Vagina (tissue), 2 donors: ENCODE measurements at regions not wholly inside any gene's neighbourhood (a gene's known extent, or its start where the extent isn't known, plus 50 kb on each side); places are given as distances from the start of the nearest gene placed in this dataset.

Experiments used
- POLR2A ChIP-seq, 2 donors: fragments of 450-650 bp; IDR thresholded peaks; one replicate each; pipeline ENCODE4 v1.6.1; 2017; ENCODE audit warnings: antibody characterized with exemption in 2 of 2, mild to moderate bottlenecking in 2 of 2, moderate library complexity in 2 of 2
- TF ChIP-seq, protein P1 (sequence below), 3 experiments: fragments of 450-650 bp in 2 of 3; fragments of 200-600 bp in 1 of 3; sonication (generic) in 1 of 3; IDR thresholded peaks; one replicate each; pipeline ENCODE4 v1.5.1; 2017 to 2019; ENCODE audit warnings: antibody characterized with exemption in 3 of 3, mild to moderate bottlenecking in 2 of 3, moderate library complexity in 2 of 3

GRCh38 chr10:23910291-23910690, 298.6 kb upstream of the KIAA1217 start:
- no peak for TF ChIP-seq POLR2A (IDR thresholded peaks at IDR 0.05)
- TF ChIP-seq, protein P1, sequence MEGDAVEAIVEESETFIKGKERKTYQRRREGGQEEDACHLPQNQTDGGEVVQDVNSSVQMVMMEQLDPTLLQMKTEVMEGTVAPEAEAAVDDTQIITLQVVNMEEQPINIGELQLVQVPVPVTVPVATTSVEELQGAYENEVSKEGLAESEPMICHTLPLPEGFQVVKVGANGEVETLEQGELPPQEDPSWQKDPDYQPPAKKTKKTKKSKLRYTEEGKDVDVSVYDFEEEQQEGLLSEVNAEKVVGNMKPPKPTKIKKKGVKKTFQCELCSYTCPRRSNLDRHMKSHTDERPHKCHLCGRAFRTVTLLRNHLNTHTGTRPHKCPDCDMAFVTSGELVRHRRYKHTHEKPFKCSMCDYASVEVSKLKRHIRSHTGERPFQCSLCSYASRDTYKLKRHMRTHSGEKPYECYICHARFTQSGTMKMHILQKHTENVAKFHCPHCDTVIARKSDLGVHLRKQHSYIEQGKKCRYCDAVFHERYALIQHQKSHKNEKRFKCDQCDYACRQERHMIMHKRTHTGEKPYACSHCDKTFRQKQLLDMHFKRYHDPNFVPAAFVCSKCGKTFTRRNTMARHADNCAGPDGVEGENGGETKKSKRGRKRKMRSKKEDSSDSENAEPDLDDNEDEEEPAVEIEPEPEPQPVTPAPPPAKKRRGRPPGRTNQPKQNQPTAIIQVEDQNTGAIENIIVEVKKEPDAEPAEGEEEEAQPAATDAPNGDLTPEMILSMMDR (IDR thresholded peaks at IDR 0.05): no peak
